RKO (cell line): ENCODE measurements at regions not wholly inside any gene's neighbourhood (a gene's known extent, or its start where the extent isn't known, plus 50 kb on each side); places are given as distances from the start of the nearest gene placed in this dataset.
A peak's percentile ranks its signal among the peaks of the same experiment; 100 is the strongest.

Experiments
- DNase-seq: peaks from one replicate; pipeline ENCODE4 v3.0.0-alpha.2; 2016; ENCODE audit warnings: low spot score

DNA sequence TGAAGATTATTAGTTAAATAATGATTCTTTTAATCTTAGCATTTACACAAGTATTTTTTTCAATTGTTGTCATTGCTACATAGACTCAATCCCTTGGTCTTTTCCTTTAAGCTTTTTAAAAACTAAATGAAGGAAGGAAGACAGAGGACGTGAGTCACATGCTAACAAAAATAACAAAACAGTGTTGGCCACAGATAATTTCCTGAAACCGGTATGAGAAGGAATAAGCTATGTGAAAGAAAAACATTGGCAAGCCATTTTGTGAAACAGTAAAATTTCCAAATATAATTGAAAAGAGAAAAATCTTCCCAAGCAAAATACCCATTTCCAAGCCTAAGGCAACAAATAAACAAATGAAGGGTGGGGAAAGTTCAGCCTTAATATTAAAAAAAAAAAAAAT, 223.0 kb downstream of the AHR start:
- no peak for DNase-seq

DNA sequence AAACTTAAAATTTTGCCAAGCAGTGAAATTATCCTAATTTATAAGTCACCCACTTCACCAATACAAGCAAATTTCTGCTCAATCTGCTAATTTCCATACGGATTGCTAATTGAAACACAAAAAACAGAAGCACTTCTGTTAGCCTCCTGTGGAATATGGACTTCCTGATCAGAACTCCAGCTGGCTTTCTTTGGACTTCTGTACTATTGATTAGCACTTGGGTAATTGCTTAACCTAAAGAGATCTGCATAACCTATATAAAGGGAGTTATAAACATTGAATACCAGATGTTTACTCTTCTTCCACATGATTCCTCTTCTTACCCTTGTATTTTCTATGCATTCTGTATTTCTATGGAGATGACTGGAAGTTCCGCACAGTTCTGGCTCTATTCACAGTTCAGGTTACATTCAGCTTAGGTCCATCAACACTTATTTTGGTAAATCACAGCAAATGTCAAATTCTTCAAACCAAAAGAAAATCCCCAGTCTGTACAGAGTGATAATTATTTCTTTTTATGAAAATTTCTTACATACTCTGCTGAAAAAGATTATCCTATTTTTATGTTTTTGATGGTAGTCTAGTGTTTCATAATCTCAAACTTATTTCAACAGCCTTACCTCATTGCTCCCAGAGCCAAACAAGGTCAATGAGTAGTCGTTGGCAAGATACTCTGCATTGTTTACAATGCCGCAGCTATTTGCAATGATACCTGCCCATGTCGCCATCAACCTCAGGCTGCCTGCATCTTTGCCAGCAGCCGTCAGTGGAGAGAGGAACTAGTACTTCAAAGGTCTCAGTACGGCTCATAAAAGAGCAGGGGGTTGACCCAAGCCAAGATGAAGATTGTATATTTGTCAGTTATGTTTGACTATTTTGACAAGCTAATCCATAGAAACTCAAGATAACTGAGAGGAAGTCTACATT, 225.6 kb downstream of the AHR start:
- no peak for DNase-seq

DNA sequence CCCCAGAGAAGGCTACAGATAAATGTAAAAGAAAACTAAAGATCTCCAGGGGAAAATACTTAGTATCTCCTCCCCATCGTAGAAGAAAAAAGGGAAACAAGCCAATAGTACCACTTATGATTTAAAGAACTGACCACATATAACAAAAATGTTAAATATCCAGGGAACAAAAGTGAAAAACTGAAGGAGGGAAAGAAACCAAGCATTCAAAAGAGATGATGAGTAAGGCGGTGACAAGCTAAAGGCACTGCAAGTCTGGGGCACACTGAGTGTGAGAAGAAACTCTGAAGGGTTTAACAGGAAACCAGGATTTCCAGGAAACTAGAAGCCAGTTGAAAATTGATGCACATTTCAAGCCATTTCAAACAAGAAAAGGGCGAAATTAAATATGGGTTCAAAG, 226.3 kb downstream of the AHR start:
- no peak for DNase-seq

DNA sequence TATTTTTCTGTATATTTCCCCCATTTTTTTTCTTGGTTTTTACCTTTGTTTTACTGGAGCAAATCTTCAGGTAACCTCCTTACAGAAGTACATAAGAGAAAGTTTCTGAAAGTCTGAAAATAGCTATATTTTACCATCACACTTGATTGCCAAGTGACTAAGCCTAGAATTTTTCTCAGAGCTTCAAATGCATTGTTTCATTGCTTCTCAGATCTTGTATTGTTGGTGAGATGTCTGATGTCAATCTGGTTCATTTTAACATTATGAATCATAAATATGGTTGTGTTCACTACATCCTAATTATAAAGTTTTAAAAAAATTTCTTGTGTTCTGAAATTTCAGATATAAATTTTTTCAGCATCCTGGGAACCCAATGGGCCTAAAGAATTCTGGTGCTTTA, 228.2 kb downstream of the AHR start:
- DNase-seq, result no peak

DNA sequence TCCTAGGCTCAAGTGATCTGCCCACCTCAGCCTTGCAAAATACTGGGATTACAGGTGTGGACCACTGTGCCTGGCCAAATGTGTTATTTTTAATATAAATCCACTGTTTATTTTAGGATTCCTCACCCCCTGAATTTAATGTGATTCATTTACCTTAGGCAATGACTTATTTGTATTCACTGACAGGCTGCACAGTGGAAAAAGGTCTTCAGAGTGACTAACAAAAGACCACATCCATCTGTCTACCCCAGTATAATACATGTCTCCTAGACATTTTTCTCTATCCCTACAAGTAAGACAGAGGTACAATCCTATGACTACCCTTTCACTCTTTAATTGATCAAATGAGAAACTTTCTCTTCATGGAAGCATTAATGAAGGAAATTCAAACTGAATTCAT, 230.2 kb downstream of the AHR start:
- no peak for DNase-seq

DNA sequence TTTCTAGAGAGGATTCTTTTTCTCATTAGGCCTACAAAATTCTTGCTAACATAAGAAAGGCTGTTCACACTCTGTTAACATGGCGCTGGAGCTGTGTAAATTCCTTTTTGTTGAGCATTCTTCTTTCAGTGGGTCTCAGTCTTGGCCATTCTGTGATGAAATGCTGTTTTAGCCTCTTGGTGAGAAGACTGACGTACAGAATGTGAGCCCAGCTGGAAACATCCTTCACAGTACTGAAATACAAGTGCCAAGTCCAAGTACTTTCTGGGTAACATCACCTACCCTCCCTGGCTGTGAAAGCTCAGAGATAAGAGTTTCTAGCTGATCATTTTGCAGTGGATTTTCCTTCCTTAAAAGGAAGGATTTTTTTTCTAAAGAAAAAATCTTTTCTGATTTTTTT, 231.8 kb downstream of the AHR start:
- DNase-seq, result no peak

DNA sequence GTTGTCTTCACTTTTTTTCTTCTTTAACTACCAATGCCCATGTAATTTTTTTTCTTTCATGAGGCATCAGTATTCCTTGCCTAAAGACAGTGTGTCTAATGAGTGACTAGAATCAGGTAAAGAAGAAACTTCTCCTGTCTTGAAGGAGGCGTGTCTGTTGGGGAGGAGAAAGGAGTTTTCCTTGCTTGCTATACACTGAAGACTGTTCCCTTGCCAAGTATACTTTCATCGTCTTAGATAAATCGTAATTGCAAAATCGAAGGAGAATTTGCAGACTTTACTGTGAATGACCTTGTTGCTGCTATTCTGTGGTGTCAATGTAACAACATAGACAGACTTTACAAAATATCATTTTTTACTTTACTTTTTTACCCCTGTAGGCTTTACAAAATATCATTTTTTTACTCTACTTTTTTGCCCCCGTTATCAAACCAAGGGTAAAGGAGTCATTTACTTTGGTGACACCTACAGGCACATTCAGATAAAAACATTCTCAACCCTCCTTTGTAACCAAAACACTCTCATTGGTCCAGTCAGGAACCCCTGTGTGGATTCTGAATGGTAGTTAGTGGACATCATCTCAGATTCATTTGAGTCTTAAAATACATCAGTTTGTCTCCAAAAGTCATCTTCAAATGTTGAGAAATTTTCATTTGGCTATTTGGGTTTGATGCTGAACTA, 232.4 kb downstream of the AHR start:
- peak; percentile 24 for DNase-seq

DNA sequence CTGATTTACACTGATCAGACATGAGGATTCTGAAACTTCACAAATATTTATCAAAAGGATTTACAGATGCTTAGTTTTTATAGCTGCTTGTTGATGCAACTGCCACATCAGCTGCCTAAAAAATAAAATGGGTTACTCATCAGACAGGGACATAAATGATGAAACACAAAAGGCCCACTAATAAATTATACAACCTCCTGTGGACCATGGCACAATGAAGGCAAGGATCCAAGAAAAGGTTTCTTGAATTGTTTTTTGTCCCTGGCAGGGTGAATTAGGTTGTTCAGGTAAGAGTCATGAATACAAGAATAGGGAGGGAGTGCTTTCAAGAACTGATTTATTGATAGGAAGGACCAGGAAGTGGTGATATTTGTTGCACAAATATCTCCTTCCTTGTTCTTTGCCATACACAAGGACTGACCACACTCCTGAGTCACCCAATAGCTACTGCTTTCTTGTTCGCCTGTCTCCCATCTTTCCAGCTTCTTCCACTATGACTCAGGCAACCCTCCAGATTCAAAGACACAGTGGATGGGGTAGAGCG, 234.5 kb downstream of the AHR start:
- DNase-seq, result peak; percentile 13

DNA sequence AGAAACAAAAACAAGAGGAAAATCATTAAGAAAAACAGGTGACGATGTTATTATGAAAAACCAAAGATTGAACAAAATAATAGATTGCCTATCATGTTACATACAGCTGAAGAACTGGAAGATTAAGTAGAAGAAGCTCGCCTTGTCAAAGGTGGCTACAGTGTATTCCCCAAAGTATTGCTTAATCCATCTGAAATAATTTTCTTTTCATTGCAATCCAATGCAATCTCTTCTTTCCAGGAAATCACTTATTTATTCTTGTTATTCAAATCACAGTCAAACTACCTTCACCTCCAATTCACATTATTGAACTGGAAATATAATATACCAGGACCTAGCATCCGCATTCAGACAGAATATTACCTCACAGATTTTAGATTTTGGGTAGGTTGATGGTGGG, 235.9 kb downstream of the AHR start:
- no peak for DNase-seq

DNA sequence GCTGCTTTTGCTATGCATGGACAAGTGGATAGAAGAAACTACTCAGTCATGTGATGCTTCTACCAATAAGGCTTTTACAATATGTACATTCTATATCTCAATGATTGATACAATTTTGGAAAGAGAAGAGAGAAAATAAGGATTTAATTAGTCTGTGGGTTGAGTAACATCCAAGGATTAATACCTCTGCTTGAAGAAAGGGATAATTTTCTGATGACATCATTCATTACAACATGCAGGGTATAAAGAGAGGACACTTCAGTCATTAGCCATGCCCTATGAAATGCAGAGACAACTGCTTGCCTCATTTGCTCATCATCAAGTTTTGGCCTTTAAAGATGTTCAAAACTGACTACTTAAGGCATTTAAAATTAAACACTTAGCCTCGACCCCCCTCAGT, 237.3 kb downstream of the AHR start:
- no peak for DNase-seq

DNA sequence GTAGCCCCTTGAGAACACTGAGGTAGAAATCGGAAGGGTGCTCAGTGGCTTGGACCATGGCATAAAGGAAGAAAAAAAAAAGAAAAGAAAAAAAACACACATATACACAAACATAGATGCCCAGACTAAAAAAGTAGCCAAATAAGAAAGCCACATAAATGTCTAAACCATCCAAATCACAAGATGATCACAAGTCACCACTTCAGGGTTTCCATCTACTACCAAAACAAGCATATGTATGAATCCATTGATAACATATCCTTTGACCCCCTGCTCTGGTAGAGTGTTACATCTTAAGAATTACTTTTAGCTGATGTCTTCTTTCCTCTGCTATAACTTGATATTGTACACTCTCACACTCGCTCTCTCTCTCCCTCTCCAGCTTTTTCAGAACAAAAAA, 245.9 kb downstream of the AHR start:
- no peak for DNase-seq

DNA sequence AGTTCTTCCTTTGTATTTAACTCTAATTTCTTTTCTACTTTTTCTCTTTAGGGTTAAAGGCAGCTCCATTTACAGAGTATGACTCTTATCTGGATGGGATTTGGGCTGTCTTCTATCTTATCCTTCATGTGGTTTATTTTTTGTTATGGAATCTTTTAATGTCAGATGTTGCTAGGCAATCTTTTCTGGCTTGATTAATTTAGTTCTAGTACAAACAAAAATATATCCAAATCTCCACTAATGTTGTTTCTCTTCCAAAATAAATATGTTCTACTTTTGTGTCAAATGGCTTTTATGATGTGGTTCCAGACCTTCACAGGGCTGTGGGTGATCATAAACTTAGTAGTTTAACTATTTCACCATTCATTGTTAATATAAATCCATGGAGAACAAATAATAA, 246.9 kb downstream of the AHR start:
- DNase-seq, result no peak

DNA sequence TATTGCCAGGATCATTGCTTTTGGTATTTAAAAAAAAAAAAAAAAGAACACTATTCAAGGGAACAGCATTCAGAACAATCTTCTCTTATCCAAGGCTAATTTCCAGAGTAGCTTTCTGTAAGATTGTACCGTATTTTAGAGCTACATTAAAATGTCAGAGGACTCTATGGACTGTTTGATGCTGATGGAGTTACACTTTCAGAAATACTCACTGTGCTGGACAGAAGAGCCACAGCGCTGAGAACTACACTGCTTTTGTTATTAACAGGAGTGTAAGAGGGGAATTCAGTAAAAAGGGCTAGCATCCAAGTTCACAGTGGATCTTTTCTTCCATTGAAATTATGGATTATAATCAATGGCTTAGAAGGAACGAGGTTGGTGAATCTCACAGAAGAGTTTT, 247.7 kb downstream of the AHR start:
- DNase-seq, result no peak

DNA sequence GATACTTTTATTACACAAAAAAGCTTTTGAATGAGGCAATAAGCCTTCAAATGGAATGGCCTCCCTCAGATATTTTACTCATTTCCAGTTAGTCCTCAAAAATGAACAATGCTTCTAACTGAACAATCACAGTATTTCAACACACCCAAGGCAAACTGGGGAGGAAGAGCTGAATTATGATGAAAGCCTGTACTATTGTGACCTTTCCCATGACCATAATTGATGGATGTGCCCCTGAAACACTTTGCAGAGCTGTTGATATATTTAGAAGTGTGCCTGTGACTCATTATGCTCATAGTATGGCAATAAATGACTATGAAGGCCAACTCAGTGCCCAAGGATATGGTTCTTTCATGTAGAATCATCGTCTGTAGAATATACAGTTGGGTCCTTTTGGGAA, 248.1 kb downstream of the AHR start:
- DNase-seq, result no peak

DNA sequence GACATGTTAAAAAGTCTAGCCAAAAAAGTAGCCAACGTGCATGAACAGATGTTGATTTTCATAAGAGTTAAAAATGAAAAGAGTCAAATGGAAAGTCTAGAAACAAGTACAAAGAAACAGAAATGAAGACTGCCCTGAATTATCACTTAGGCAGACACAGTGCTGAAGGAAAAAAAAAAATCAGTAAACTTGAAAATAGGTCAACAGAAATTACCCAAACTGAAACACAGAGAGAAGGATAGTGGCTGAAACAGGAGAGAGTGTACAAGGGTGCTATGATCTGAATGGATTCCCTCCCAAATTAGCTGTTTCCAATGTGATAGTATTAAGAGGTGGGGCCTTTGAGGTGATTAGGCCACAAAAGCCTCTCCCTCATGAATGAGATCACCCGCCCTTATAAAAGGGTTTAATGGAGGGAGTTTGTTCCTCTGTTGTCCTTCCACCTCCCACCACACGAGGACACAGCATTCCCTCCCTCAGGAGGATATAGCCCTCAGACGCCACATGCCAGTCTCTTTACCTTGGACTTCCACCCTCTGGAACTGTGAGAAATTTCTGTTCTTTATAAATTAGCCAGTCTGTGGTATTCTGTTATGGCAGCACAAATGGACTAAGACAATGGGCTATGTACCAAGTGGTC, 249.7 kb downstream of the AHR start:
- no peak for DNase-seq

DNA sequence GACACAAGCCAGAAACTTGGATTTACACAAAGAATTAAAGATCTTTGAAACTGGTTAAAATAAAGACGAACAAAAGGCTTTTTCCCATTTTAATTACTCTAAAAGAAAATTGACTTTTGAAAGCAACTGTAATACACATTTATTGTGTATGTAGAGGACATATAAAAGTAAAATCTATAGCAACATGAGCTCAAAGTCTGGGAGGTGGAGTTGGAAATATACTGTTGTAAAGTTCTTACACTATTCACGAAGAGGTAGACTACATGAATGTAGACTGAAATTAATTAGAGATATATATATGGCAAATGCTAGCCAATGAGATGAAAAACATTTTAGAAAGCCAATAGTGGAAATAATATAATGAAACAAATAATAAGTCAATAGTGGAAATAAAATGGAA, 251.0 kb downstream of the AHR start:
- no peak for DNase-seq

DNA sequence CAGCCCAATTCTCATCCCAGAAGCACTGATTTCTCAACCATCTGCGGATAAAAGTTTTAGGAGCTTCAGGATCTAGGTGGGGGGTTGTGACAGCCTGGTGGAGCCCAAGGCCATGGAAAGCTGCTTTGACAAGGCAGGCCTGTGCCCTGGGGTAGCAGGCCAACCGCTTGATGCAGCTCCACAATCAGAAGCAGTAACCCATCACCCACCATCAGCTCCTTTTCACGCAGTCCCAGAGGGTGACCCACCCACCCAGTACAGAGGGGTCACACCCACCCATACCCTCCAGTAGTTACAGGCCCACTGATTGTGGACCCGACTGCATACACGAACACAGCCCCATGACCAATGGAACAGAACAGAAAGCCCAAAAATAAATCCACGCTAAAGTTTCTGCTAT, 253.9 kb downstream of the AHR start:
- no peak for DNase-seq

DNA sequence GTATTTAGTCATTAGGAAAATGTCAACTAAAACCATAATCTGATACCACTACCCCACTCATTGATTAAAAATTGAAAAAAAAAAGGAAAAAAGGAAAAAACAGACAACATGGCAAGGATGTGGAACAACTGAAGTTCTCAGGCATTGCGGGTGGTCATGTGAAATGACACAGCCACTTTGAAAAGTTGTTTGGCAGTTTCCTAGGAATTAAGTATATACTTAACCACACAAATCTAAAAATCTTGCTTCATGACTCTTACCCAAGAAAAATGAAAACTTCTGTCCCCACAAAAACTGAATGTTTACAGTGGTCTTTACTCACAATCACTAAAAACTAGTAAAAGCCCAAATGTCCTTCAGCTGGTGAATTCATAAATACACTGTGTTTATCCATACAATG, 254.5 kb downstream of the AHR start:
- no peak for DNase-seq

DNA sequence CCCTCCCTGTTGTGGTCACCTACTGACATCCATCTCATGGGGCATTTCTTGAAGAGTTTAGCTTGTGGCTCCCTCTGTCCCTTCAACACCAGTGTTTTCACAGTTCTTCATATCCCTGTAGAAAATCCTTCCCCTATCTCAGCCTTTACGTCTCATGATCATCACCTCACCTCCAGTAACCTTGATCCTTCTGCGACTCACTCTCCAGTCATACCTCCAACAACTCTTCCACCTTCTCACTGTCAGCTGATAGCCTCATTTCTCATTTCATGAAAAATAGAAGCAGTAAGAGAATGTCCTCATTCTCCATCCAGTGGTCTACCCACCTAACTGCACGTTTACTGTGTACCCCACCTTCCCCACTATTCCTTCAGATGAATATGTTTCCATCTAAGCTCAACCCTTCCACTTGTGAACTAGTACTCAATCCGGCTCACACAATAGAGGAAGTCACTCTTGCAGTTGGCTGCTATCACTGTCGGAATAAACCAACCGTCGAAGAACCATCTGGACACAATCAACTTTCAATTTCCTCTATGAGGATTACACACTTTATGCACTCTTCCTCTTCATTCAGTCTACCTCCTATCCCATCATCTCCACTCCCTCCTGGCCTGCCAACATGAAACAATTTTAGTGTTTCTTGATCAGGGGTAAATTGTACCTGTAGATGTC, 256.0 kb downstream of the AHR start:
- no peak for DNase-seq

DNA sequence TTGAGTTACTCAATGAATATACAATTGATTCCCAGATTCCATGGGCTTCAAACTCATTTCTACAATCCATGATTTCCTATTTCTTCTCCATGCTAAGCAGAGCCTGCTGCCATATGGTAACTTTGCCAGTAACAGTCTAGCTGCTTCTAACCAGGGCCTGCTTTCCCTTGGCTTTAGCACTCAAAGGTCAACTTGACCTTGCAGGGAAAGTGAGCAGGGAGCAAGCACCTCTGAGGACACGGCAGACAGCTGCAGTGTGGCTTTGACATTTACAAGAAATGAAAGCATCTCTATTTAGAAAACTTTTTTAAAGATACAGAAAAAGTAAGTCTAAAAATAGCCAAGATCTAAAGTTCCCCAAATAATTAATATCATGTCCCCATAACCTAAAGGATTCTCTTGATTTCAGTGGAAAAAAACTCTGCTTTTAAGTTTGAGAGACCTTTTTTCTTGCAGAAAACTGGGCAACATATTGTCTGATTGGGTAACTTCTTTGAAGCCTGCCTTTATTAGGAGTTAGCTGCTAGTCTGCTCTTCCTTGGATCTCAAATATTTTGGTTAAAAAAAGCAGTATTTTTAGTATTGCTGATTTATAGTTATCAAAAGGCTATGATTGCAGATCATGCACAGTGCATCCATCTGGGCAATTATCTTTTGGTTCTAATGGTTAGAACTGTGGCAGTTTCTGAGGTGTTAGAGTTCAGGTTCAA, 257.9 kb downstream of the AHR start:
- DNase-seq, result no peak

DNA sequence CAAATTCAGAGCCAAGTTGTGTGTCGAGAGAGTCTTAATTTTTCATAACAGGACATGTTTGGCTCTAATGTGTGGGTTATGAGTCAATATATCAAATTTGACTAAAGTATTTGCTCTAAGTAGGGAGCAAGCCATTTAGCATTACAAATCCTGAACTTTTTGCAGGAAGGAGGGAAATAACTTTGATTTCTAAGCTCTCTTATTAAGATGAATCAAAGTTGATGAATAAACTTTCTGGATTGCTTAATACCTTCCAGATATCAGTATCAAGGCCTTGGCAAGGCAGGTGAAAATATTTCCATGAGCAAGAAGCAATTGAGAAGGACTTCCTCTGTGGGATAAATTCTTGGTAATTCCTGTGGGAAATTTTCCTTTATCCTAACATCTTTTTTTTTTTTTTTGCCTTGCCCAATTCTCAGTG, 258.8 kb downstream of the AHR start:
- no peak for DNase-seq

DNA sequence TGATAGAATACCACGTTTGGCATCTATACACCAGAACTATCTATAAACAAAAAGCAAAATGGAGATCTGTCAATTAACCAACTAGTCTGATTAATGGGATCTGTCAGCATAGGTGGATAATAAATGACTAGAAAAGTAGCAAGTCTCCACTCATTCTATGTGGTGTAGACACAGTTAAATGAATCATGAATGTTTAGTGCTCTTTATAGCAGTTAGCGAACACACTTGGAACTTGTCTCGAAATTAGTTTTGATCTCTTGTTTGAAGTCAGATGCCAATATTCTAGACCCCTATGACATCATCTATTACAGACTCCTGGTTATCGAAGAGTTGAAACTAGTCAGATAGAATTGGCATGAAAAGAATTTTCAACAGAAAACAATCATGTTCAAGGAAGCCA, 259.7 kb downstream of the AHR start:
- DNase-seq, result no peak
